ENCODE measurements at regions not wholly inside any gene's neighbourhood (a gene's known extent, or its start where the extent isn't known, plus 50 kb on each side); places are given as distances from the start of the nearest gene placed in this dataset.

GRCh38 chr20:22386306-22386623 lies 198.1 kb downstream of the FOXA2 start (continued):
- no peak for TF ChIP-seq SIN3A (conservative IDR thresholded peaks at IDR 0.05 in 1 of 2, IDR thresholded peaks at IDR 0.05 in 1 of 2; ENCODE audit: low read depth in 1 of 2, low read length in 2 of 2)
- TF ChIP-seq BACH1 (IDR thresholded peaks at IDR 0.05; ENCODE audit: low read length) = no peak

Measured in H1 (cell line).